HG03108 (cell line): ENCODE measurements at regions not wholly inside any gene's neighbourhood (a gene's known extent, or its start where the extent isn't known, plus 50 kb on each side); places are given as distances from the start of the nearest gene placed in this dataset.

Experiments used
- ATAC-seq: cut with Tn5 transposase; IDR thresholded peaks from one replicate; pipeline ENCODE4 v1.9.1; 2021; ENCODE audit warnings: moderate library complexity; ENCODE audit not compliant: unreplicated experiment

GRCh38 chr2:5290900-5291546 is 401.2 kb upstream of the SOX11 start:
- ATAC-seq = no peak

- no peak for ATAC-seq
These were observed 387.5 kb upstream of the SOX11 start for GRCh38 chr2:5304640-5305039.

GRCh38 chr2:5315041-5315440 is 377.1 kb upstream of the SOX11 start:
- no peak for ATAC-seq

- no peak for ATAC-seq
These were observed 376.7 kb upstream of the SOX11 start for GRCh38 chr2:5315512-5315911.

- no peak for ATAC-seq
These were observed 376.1 kb upstream of the SOX11 start for GRCh38 chr2:5316001-5316490.

GRCh38 chr2:5319493-5319892 is 372.7 kb upstream of the SOX11 start:
- no peak for ATAC-seq

- ATAC-seq = no peak
These were observed 369.8 kb upstream of the SOX11 start for GRCh38 chr2:5322396-5322795.

- ATAC-seq = no peak
These were observed 366.7 kb upstream of the SOX11 start for GRCh38 chr2:5325523-5325922.

GRCh38 chr2:5328826-5329225 is 363.4 kb upstream of the SOX11 start:
- no peak for ATAC-seq

GRCh38 chr2:5329763-5330162 is 362.4 kb upstream of the SOX11 start:
- ATAC-seq = no peak

GRCh38 chr2:5330961-5331360 is 361.2 kb upstream of the SOX11 start:
- ATAC-seq = no peak

- no peak for ATAC-seq
These were observed 359.3 kb upstream of the SOX11 start for GRCh38 chr2:5332925-5333324.

- no peak for ATAC-seq
These were observed 352.7 kb upstream of the SOX11 start for GRCh38 chr2:5339473-5339872.

GRCh38 chr2:5343785-5344335 is 348.3 kb upstream of the SOX11 start:
- ATAC-seq = no peak

- no peak for ATAC-seq
These were observed 339.9 kb upstream of the SOX11 start for GRCh38 chr2:5352286-5352685.

- no peak for ATAC-seq
These were observed 338.6 kb upstream of the SOX11 start for GRCh38 chr2:5353565-5353964.

- ATAC-seq = no peak
These were observed 332.8 kb upstream of the SOX11 start for GRCh38 chr2:5359397-5359796.

GRCh38 chr2:5360081-5360480 is 332.1 kb upstream of the SOX11 start:
- ATAC-seq = no peak

GRCh38 chr2:5364361-5364760 is 327.8 kb upstream of the SOX11 start:
- no peak for ATAC-seq

GRCh38 chr2:5365871-5366461 is 326.2 kb upstream of the SOX11 start:
- ATAC-seq = peak; percentile 80

- ATAC-seq = no peak
These were observed 324.9 kb upstream of the SOX11 start for GRCh38 chr2:5367321-5367720.

GRCh38 chr2:5368263-5368662 is 323.9 kb upstream of the SOX11 start:
- no peak for ATAC-seq

GRCh38 chr2:5369510-5369909 is 322.7 kb upstream of the SOX11 start:
- ATAC-seq = no peak
